Hindlimb muscle (tissue), 1 donor: ENCODE measurements at regions not wholly inside any gene's neighbourhood (a gene's known extent, or its start where the extent isn't known, plus 50 kb on each side); places are given as distances from the start of the nearest gene placed in this dataset.
"Not testable (repeated sequence)": the region's sequence is repeated elsewhere in the genome, so short reads cannot be mapped to it uniquely, and the experiment has no call there.

Source experiments
- DNase-seq: peaks from one replicate; pipeline ENCODE4 v3.0.0-alpha.2; 2013

GRCh38 chr5:124929000-124929399, 182.6 kb upstream of the ZNF608 start:
- no peak for DNase-seq

GRCh38 chr5:124932791-124933600, 186.6 kb upstream of the ZNF608 start:
- no peak for DNase-seq

GRCh38 chr5:124935065-124935464, 188.6 kb upstream of the ZNF608 start:
- no peak for DNase-seq

GRCh38 chr5:124936626-124936933, 190.1 kb upstream of the ZNF608 start:
- DNase-seq: no peak

- no peak for DNase-seq
Measured at GRCh38 chr5:124941051-124942049, 194.9 kb upstream of the ZNF608 start.

- no peak for DNase-seq
Measured at GRCh38 chr5:124948062-124948753, 201.8 kb upstream of the ZNF608 start.

- no peak for DNase-seq
Measured at GRCh38 chr5:124948754-124949275, 202.4 kb upstream of the ZNF608 start.

- no peak for DNase-seq
Measured at GRCh38 chr5:124949862-124950261, 203.4 kb upstream of the ZNF608 start.

- DNase-seq: no peak
Measured at GRCh38 chr5:124951105-124951504, 204.7 kb upstream of the ZNF608 start.

GRCh38 chr5:124951661-124952060, 205.2 kb upstream of the ZNF608 start:
- no peak for DNase-seq

- DNase-seq: no peak
Measured at GRCh38 chr5:124952079-124952478, 205.6 kb upstream of the ZNF608 start.

- no peak for DNase-seq
Measured at GRCh38 chr5:124952566-124952965, 206.1 kb upstream of the ZNF608 start.

GRCh38 chr5:124954784-124955183, 208.3 kb upstream of the ZNF608 start:
- DNase-seq: no peak

GRCh38 chr5:124956471-124957029, 210.1 kb upstream of the ZNF608 start:
- DNase-seq: no peak

- DNase-seq: no peak
Measured at GRCh38 chr5:124957063-124957462, 210.6 kb upstream of the ZNF608 start.

GRCh38 chr5:124960266-124960665, 213.8 kb upstream of the ZNF608 start:
- DNase-seq: no peak

- DNase-seq: no peak
Measured at GRCh38 chr5:124961521-124961920, 215.1 kb upstream of the ZNF608 start.

GRCh38 chr5:124962111-124962510, 215.7 kb upstream of the ZNF608 start:
- DNase-seq: peak; percentile 15

- no peak for DNase-seq
Measured at GRCh38 chr5:124962735-124963134, 216.3 kb upstream of the ZNF608 start.

- DNase-seq: no peak
Measured at GRCh38 chr5:124963236-124963919, 216.9 kb upstream of the ZNF608 start.

GRCh38 chr5:124966741-124967140, 220.3 kb upstream of the ZNF608 start:
- DNase-seq: not testable (repeated sequence)

GRCh38 chr5:124970381-124970780, 223.9 kb upstream of the ZNF608 start:
- not testable (repeated sequence) for DNase-seq
